NCI-H1417 treated with DMSO at 0.1 percent for 48 hours (cell line): ENCODE measurements at regions not wholly inside any gene's neighbourhood (a gene's known extent, or its start where the extent isn't known, plus 50 kb on each side); places are given as distances from the start of the nearest gene placed in this dataset.
"Not testable (repeated sequence)": the region's sequence is repeated elsewhere in the genome, so short reads cannot be mapped to it uniquely, and the experiment has no call there.

Experiments
- DNase-seq: peaks from one replicate; lab custom pipeline; 2025; lab: John Stamatoyannopoulos, UW

DNA sequence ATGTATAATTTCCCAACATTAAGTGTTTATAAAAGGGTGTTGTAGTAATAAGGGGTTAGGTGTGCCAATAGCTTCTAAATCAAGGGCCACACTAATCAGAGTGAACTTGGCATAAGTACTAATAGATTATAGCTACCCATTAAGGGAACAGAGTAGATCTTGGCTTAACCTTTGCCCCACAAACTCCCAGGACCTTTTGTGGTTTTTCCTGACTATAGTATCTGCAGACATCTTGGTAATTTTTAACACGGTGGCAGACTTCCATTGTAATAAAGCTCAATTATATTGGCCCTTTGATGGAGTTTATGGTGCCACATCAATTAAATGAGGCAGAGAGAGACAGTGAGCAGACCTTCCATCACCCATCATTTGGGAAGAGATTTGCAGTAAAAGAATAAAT is 358.5 kb upstream of the HNRNPA3 start:
- DNase-seq: no peak

DNA sequence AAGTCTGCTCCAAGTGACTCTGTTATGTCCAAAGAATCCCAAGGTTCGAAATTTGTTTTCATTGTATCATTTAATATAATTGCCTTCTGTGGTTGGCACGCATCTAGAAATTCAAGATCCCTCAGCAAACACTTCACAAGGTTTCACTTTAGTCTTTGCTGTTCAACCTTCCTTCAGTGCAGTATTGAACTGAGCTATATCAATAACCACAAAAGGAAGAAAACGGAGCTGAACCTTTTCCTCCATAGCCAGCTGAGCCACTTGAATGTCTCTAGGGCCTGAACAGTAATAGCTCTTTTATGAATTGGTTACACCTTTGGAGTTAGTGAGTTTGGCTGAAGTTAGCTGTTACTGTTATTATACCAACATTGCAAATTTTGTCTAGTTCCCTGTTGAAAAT is 357.7 kb upstream of the HNRNPA3 start:
- no peak for DNase-seq

DNA sequence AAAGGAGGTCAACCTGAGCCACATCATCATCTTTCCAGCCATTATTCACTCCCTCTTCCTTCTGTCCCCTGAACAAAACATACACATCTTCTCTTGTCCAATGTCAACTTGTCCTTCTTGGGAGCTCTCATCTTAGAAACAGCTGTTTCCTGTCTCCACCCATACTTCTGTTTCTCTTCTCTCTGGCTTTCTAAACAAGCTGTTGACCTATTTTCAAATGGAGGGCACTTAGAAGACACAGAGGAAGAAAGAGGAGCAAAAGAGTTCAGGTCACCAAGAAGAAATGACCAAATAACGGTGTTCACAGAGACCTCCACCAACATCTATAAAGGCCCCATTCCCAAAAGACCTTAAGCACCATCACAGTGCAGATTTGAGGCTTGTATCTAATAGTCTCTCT is 355.9 kb upstream of the HNRNPA3 start:
- DNase-seq: no peak

DNA sequence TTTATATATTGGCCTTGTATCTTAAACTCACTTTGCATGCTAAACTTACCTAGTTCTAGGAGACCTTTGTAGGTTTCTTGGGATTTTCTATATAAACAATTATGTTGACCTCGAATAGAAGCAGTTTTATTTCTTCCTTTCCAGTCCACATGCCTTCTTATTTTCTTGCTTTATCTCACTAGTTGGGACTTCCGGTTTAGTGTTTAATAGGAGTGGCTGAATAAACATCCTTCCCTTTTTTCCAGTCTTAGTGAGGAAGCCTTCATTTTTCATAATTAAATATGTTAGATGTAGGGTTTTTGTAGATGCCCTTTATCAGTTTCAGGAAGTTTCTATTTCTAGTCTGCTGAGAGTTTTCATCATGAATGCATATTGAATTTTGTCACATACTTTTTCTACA is 347.3 kb upstream of the HNRNPA3 start:
- no peak for DNase-seq

DNA sequence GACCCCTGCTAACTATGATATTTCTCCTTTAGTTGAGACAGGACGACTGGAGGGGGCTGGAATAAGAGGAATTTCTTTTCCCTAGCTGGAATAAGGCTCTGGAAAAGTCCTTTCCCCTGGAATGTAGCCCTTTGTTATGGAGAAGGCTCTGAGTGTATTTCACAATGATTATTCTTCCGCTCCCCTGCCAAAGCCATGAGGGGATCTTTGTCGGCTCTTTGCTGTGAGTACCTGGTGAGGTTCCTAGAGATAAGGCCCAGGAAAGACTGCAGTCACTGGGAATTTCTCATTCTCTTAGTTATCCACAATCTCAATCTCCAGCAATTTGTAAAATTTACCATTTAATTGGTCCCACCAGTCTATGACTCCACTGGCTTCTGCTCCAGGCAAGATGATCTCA is 340.2 kb upstream of the HNRNPA3 start:
- DNase-seq: no peak

DNA sequence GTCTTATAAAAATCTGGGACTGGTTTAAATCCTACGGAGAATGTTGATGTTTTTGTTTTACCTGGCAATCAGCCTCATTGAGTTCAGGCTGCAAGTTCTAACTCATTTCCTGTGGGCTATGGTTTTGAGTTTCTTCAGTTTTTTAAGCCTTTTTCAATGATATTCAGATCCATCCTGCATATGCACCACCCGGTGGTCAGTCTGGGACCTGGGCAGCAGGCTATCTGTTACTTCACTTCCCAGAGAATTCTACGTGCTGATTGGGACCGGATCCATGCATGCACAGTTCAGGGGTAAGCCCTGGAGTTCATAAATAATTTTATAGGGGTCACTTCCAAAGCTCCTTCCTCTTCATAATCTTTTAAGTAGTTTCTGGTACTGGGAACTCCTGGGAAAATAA is 339.2 kb upstream of the HNRNPA3 start:
- no peak for DNase-seq

DNA sequence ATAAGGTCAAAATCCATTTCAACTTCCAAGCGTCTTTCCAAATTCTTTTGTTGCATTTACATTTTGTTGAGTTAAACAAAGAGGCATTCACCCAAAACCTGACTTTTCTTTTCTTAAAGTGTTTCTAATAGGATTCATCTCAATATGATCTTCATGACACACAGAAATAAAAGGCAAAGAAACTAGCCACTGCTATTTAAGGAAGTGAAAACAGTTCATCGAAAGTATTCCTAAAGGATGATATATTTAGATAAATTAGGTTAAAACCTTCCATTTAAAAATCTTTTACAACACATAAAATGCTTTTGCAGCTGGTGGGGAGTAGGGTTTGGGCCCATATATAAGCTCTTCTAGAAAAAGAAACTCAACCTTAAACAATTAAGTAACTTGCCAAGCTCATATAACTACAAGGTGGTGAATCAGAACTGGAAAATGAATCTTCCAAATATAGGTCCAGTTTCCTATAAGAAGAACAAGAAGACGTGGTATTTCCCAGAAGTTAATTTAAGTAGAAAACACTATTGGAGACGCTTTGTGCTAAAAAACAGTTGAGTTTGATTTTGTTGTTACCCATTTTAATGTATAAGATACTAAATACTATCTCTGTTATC is 336.0 kb upstream of the HNRNPA3 start:
- DNase-seq: no peak

DNA sequence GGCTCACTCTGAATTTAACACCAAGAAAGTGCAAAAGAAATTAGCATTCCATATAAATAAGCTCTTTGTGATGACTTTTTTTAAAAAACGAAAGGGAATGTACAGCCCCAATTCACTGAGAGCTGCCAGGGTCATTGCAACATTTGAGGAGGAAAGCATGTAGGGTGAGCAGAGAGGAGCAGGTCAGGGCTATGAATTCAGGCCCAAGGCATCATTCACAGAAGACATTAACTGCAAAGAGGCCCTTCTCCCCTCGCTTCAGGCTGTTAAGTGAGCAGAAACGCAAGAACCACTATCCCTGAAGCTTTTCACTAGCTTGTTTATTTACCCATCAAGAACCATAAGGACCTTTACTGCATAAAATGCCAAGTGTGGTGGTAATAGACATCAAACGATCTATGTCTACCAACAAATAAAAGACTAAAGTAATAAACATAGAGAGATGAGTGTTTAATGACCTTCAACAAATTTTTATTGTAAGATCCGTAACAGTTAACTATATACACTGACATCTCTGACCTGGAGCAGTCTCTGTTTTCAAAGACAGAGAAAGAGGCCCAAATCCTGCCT is 333.1 kb upstream of the HNRNPA3 start:
- DNase-seq: no peak

DNA sequence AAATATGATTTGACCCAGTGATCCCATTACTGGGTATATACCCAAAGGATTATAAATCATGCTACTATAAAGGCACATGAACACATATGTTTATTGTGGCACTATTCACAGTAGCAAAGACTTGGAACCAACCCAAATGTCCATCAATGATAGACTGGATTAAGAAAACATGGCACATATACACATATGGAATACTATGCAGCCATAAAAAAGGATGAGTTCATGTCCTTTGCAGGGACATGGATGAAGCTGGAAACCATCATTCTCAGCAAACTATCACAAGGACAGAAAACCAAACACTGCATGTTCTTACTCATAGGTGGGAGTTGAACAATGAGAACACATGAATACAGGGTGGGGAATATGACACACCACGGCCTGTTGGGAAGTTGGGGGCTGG is 330.5 kb upstream of the HNRNPA3 start:
- not testable (repeated sequence) for DNase-seq

DNA sequence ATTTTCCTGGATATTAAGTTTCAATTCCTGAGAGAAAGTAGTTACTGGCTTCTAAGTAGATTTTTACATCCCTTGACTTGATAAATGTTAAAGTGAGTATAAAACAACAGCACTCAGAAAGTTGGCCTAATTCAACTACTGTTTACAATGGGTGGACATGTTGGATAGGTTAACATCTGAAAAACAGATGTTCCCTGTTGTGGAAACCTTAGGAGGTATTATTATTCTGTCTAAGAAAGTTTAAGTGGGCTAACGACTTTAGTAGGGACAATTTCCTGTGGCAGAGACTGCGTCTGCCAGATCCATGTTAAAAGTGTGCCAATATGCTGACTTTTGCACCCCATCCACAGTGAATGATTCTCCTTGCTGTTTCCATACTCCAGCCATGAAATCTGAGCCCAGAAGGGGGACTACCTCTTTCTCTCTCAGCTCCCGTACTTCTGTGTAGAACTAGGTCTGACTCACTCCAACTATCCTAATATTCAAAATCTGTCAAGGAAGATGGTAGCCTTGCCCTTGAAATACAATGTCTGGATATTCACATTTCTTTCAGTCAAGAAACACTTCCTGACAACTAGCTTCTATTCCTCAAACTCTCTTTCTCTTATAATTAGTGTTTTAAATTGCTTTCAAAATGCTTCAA is 327.5 kb upstream of the HNRNPA3 start:
- no peak for DNase-seq

DNA sequence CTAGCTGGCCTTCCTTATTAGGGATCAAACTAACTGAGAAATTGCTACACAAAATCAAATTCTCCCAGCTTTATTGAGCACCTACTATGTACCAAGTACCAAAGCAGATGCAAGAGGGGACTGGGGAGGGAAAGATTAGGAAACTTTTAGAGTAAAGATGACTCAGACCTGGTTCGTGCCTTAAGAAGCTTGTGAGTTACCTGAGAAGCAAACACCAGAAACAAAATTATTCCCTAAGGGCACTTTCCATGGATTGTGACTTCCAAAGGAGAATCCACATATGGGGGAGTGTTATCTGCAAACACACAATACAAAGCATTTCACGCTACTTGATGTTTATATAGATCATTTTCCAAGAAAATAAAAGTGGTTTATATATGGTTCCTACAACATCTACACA is 326.9 kb upstream of the HNRNPA3 start:
- DNase-seq: no peak

DNA sequence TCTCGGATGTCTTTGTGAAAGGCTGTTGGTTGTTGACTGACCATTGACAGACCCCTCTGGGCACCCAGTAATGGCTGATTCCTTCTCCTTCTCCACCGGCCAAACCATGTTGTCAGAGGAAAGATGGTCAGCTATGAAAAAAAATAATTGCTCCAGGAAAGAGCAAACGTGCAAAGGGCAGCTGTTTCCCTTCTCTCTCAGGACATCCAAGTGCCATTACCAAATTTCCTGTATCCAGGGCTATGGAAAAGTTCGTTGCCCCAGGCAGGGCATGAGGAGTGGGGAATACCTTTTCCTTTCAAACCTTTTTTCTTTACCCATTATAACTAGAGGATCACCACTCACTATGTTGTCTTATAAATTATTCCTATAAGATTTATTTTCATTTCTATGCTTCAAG is 321.5 kb upstream of the HNRNPA3 start:
- DNase-seq: no peak

DNA sequence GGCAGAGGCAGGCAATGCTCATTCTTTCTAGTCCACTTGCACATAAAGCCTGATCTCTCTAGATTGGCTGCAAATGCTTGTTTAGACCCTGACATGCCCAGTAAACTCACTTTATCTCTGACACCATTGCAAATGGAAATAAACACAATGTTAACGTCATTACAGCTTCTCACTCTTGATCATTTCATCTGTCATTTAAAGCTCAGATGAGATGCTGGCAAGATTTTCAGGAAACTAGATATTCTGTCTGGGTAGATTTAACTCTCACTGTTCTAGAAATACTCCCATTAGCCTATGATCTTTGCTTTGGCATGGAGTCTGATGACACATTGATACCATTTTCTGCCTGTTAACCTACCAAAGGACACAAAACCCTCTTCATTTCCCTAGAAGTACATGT is 320.7 kb upstream of the HNRNPA3 start:
- no peak for DNase-seq

DNA sequence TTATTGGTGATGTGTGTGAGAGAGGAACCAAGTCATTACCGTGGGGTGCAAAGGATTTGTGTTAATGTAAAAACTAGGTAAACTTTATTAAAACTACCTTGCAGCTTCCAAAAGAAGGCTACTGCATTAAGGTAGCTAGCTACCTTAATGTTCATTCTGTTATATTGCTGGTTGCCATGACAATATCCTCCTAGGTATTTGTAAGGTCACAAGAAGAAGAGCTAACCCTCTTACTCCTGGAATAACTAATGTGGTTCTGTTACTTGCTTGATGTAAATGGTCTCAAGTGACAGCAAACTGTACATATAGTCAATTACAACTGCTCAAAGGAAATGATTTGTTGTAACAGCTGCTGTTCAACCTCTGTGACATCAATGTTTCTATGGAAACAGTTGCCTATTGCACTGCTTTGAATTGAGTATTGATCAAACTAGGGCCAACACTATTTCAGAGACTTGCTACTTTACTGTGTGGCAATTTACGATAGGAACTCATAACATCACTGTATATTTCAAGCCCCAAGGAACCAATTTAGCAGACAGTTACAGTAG is 319.8 kb upstream of the HNRNPA3 start:
- peak; percentile 17 for DNase-seq

DNA sequence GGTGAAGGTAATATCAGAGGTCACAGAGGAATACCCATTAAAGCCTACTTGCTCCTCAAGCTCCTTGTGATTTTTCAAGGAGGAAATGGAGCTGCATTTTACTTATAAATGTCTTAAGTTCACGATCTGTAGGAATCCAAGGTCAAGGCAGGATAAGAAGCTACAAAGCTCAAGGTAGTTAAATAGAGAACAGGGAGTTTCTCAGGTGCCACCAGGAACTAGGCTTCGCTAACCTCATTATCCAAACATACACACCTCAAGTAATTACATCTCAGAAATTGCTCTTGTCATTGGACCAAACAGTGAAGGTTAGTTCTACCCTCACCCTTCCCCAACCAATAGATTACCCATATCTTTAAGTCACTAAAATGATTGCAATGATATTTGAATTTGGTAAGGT is 317.4 kb upstream of the HNRNPA3 start:
- no peak for DNase-seq

DNA sequence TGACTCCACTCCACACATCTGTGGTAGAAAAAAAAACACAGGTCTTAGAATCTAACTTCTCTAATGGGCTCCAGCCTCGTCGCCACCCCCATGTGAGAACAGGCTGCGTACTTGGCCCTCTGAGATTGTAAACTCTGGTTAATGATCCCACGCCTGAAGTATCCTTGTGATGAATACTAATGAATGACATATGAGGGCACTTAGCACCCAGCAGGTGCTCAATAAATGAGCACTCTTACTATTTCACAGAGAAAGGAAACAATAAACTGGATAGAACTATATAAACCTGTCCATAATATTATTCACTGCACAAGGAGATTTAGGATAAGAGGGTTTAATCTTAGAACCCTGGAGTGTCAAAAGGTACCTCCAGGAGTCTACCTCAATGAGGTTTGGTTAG is 310.1 kb upstream of the HNRNPA3 start:
- DNase-seq: no peak

DNA sequence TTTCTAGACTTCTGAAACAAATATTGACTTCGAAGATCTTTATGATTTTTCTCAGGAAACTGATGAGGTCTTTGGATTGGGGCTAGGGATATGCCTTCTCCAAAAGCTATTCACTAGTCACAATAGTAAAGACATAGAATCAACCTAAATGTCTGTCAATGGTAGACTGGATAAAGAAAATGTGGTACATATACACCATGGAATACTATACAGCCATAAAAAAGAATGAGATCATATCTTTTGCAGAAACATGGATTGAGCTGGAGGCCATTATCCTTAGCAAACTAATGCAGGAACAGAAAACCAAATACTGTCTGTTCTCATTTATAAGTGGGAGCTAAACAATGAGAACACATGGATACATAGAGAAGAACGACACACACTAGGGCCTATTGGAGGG is 308.5 kb upstream of the HNRNPA3 start:
- not testable (repeated sequence) for DNase-seq

DNA sequence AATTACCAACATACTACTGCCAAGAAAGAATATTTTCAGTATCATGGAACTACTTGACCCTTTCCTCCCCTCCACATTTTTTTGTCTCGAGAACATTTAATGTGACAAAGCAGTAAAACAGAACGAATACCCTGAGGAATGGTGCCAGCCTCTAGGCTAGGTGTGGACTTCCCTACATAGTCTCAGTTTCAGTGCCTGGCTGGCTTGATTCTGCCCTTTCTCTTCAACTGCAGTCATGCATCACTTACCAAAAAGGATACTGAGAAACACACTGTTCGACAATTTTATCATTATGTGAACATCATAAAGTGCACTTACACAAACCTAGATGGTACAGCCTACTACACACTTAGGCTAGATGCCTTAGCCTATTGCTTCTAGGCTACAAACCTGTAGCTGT is 305.3 kb upstream of the HNRNPA3 start:
- DNase-seq: no peak

DNA sequence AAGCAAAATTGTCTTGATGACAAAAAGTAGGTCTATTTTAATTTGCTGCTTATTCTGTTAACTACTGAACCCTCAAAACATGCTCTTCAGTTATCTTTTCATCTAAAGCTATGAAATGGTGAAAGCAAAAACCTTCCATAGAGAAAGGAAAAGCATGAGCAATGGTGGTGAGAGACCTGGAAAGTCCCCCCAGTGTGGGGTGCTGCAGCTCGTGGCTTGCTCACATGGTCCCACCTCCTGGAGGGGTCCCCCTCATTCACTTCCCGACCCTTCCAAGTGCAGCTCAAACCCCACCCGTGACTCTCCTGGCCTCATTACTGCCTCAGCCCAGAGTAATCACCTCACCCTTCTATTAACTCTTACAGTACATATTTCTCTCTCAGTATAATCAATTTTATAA is 301.8 kb upstream of the HNRNPA3 start:
- no peak for DNase-seq

DNA sequence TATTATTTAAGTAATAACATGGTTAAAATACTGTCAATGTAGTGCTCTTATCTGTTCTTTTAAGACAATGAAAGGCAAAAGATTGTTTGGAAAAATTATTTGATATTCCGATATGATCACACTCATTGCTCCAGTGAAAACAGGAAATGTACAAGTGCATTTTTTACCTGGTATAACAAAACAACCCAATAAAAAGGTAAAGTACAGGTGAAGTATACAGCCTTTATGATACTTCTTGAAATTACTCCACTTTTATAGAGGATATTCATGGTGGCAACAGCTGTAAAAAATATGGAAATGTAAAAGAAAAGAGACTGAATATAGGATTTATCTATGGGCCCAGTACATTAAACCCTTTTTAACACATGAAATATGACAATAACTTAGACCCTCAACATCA is 298.6 kb upstream of the HNRNPA3 start:
- no peak for DNase-seq

DNA sequence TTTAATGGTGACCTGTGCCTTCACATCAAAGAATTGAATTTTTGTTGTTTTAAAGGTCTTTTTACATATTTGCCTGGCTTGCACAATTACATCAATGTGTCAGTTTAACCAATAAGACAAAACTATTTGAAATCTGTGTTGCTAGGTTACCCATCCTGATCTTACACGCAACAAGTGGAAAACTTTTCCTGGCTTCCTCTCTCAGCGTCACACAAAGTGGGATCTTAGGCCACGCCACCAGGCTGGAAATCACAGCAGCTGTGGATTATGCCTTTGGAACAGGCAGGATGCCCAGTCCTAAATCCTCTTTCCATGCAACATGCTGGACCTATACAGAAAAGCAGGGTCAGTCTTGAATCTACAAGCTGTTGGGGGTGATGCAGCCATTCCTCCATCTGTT is 298.2 kb upstream of the HNRNPA3 start:
- no peak for DNase-seq

DNA sequence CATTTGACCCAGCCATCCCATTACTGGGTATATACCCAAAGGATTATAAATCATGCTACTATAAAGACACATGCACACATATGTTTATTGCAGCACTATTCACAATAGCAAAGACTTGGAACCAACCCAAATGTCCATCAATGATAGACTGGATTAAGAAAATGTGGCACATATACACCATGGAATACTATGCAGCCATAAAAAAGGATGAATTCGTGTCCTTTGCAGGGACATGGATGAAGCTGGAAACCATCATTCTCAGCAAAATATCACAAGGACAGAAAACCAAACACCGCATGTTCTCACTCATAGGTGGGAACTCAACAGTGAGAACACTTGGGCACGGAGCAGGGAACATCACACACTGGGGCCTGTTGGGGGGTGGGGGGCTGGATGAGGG is 290.0 kb upstream of the HNRNPA3 start:
- not testable (repeated sequence) for DNase-seq

DNA sequence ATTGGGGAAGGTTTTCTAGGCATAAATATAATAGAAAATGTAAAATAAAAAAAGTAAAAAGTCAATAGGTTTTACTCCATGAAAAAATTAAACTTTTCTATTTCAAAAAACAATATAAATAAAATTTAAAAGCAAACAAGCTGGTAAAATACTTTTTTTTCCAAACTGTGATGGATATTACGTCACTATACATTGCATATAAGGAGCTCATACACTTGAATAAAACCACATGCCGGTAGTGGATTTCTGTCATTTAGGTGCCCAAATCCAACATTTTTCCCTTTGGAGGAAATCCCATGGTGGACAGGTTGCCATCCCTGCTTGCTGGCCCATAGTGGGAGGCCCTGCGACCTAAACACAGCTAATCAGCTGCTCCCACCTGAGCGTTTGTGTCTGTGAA is 289.4 kb upstream of the HNRNPA3 start:
- DNase-seq: no peak
